Breast epithelium (tissue), 4 donors: ENCODE measurements at regions not wholly inside any gene's neighbourhood (a gene's known extent, or its start where the extent isn't known, plus 50 kb on each side); places are given as distances from the start of the nearest gene placed in this dataset.

Experiments
- DNase-seq, 2 donors: peaks; one replicate each; pipeline ENCODE4 v3.0.0-alpha.2; 2019; ENCODE audit warnings: low spot score in 2 of 2
- H3K27ac ChIP-seq, 2 donors: fragments of 200-600 bp; sonication (generic) in 1 of 2; one replicate each; pipeline ENCODE4 v1.5.1; 2016 to 2019; ENCODE audit warnings: mild to moderate bottlenecking in 1 of 2
- H3K27me3 ChIP-seq, 2 donors: fragments of 200-600 bp; sonication (generic) in 1 of 2; one replicate each; pipeline versions ENCODE4 v1.5.1 to v1.6.0; 2017 to 2019; ENCODE audit warnings: control low read depth in 1 of 2, mild to moderate bottlenecking in 1 of 2
- H3K36me3 ChIP-seq: fragments of 200-600 bp; one replicate; pipeline ENCODE4 v1.5.1; 2019
- H3K4me1 ChIP-seq, 2 donors: fragments of 200-600 bp; sonication (generic); one replicate each; pipeline ENCODE4 v1.5.1; 2016 to 2019; ENCODE audit warnings: control low read depth in 1 of 2
- H3K4me3 ChIP-seq, 3 donors: fragments of 200-600 bp; sonication (generic); 1 replicate in 2 of 3; 2 replicates in 1 of 3; pipeline ENCODE4 v1.5.1; 2016 to 2019; ENCODE audit warnings: mild to moderate bottlenecking in 3 of 3, moderate library complexity in 2 of 3
- H3K9me3 ChIP-seq, 2 donors: fragments of 200-600 bp; sonication (generic) in 1 of 2; one replicate each; pipeline ENCODE4 v1.5.1; 2016 to 2019; ENCODE audit warnings: control low read depth in 1 of 2
- CTCF ChIP-seq, 3 donors: fragments of 450-650 bp; IDR thresholded peaks; one replicate each; pipeline ENCODE4 v1.5.1; 2016 to 2017; ENCODE audit warnings: antibody characterized with exemption in 3 of 3, mild to moderate bottlenecking in 3 of 3, moderate library complexity in 3 of 3
- POLR2A ChIP-seq: fragments of 450-650 bp; IDR thresholded peaks from one replicate; pipeline ENCODE4 v1.6.1; 2016; ENCODE audit warnings: antibody characterized with exemption, mild to moderate bottlenecking, moderate library complexity
- POLR2AphosphoS5 ChIP-seq, 3 donors: sonication (generic); formaldehyde crosslinking; IDR thresholded peaks; one replicate each; pipeline ENCODE4 v1.6.1; 2017; ENCODE audit warnings: antibody characterized with exemption in 3 of 3
- intact Hi-C: fragments of 100-400 bp; cut with DNase I; formaldehyde crosslinking; loops from one replicate; pipeline ENCODE4 v1.15.1; 2023; ENCODE audit warnings: low total_unique reads

- no peak overlapping the region for H3K4me3 ChIP-seq
- H3K27me3 ChIP-seq, result no peaks in the 10 kb centered on the region
- H3K36me3 ChIP-seq, result no peaks in the 10 kb centered on the region
- DNase-seq, result no peak
- H3K27ac ChIP-seq, result peak overlapping the region; percentile 53 to 73
- peaks cover 0 to 3% of the 10 kb centered on the region in 2 donors for H3K4me1 ChIP-seq
- no peaks in the 10 kb centered on the region for H3K9me3 ChIP-seq
- TF ChIP-seq CTCF (IDR thresholded peaks at IDR 0.05) (no peak), POLR2AphosphoS5 (IDR thresholded peaks at IDR 0.05) (no peak), POLR2A (no peak)
- intact Hi-C loops, result no loop called here
These were observed 233.1 kb upstream of the ANKRD55 start for GRCh38 chr5:56466136-56466816.

- Histone ChIP-seq H3K9me3 (no peaks in the 10 kb centered on the region), H3K4me3 (no peak overlapping the region), H3K4me1 (peaks cover 0 to 3% of the 10 kb centered on the region in 2 donors), H3K27ac (peak overlapping the region; percentile 22 to 73), H3K27me3 (no peaks in the 10 kb centered on the region), H3K36me3 (no peaks in the 10 kb centered on the region)
- no peak for TF ChIP-seq POLR2A
- TF ChIP-seq CTCF (IDR thresholded peaks at IDR 0.05), result no peak
- no peak for TF ChIP-seq POLR2AphosphoS5 (IDR thresholded peaks at IDR 0.05)
- DNase-seq, result no peak
- intact Hi-C loops, result no loop called here
These were observed 232.6 kb upstream of the ANKRD55 start for GRCh38 chr5:56465769-56466135.

GRCh38 chr5:56464935-56465768, 232.0 kb upstream of the ANKRD55 start:
- no peak for DNase-seq
- peak overlapping the region; percentile 22 to 56 for H3K27ac ChIP-seq
- intact Hi-C loops, result no loop called here
- peaks cover 0 to 3% of the 10 kb centered on the region in 2 donors for H3K4me1 ChIP-seq
- H3K36me3 ChIP-seq, result no peaks in the 10 kb centered on the region
- TF ChIP-seq CTCF (IDR thresholded peaks at IDR 0.05), result no peak
- TF ChIP-seq POLR2A, result no peak
- no peak for TF ChIP-seq POLR2AphosphoS5 (IDR thresholded peaks at IDR 0.05)
- H3K4me3 ChIP-seq, result no peak overlapping the region
- no peaks in the 10 kb centered on the region for H3K27me3 ChIP-seq
- no peaks in the 10 kb centered on the region for H3K9me3 ChIP-seq

GRCh38 chr5:56463944-56464571, 230.9 kb upstream of the ANKRD55 start:
- Histone ChIP-seq H3K4me3 (no peak overlapping the region), H3K27ac (no peak overlapping the region), H3K27me3 (no peaks in the 10 kb centered on the region), H3K4me1 (peaks cover 0 to 3% of the 10 kb centered on the region in 2 donors), H3K9me3 (no peaks in the 10 kb centered on the region), H3K36me3 (no peaks in the 10 kb centered on the region)
- intact Hi-C loops, result no loop called here
- no peak for DNase-seq
- TF ChIP-seq CTCF (IDR thresholded peaks at IDR 0.05) (no peak), POLR2A (no peak), POLR2AphosphoS5 (IDR thresholded peaks at IDR 0.05) (no peak)

GRCh38 chr5:56461584-56461983, 228.5 kb upstream of the ANKRD55 start:
- H3K36me3 ChIP-seq, result no peaks in the 10 kb centered on the region
- TF ChIP-seq POLR2AphosphoS5 (IDR thresholded peaks at IDR 0.05), result no peak
- no peak for TF ChIP-seq CTCF (IDR thresholded peaks at IDR 0.05)
- no peak for TF ChIP-seq POLR2A
- H3K27me3 ChIP-seq, result no peaks in the 10 kb centered on the region
- no peak overlapping the region for H3K4me3 ChIP-seq
- DNase-seq, result no peak
- intact Hi-C loops, result no loop called here
- H3K27ac ChIP-seq, result no peak overlapping the region
- no peaks in the 10 kb centered on the region for H3K9me3 ChIP-seq
- peaks cover 0 to 3% of the 10 kb centered on the region in 2 donors for H3K4me1 ChIP-seq
